ENCODE measurements at regions not wholly inside any gene's neighbourhood (a gene's known extent, or its start where the extent isn't known, plus 50 kb on each side); places are given as distances from the start of the nearest gene placed in this dataset.
"Not testable (repeated sequence)": the region's sequence is repeated elsewhere in the genome, so short reads cannot be mapped to it uniquely, and the experiment has no call there.

GRCh38 chr2:76169276-76170008, 458.7 kb upstream of the GCFC2 start:
- no peak overlapping the region for H3K4me3 ChIP-seq (ENCODE audit: low read length)
- TF ChIP-seq CTCF (conservative IDR thresholded peaks at IDR 0.05; ENCODE audit: low read depth, low read length) = no peak
- no peak for DNase-seq (ENCODE audit: low read depth)

- DNase-seq (ENCODE audit: low read depth) = no peak
- TF ChIP-seq CTCF (conservative IDR thresholded peaks at IDR 0.05; ENCODE audit: low read depth, low read length) = no peak
- no peak overlapping the region for H3K4me3 ChIP-seq (ENCODE audit: low read length)
These were observed 453.1 kb upstream of the GCFC2 start for GRCh38 chr2:76163860-76164259.

GRCh38 chr2:76160670-76161069, 450.0 kb upstream of the GCFC2 start:
- no peak for DNase-seq (ENCODE audit: low read depth)
- H3K4me3 ChIP-seq (ENCODE audit: low read length) = no peak overlapping the region
- no peak for TF ChIP-seq CTCF (conservative IDR thresholded peaks at IDR 0.05; ENCODE audit: low read depth, low read length)

GRCh38 chr2:76159042-76159648, 448.4 kb upstream of the GCFC2 start:
- TF ChIP-seq CTCF (conservative IDR thresholded peaks at IDR 0.05; ENCODE audit: low read depth, low read length) = no peak
- DNase-seq (ENCODE audit: low read depth) = no peak

GRCh38 chr2:76157531-76157930, 446.8 kb upstream of the GCFC2 start:
- no peak overlapping the region for H3K4me3 ChIP-seq (ENCODE audit: low read length)
- no peak for TF ChIP-seq CTCF (conservative IDR thresholded peaks at IDR 0.05; ENCODE audit: low read depth, low read length)
- no peak for DNase-seq (ENCODE audit: low read depth)

More at GRCh38 chr2:76159042-76159648, 448.4 kb upstream of the GCFC2 start:
- no peak overlapping the region for H3K4me3 ChIP-seq (ENCODE audit: low read length)

GRCh38 chr2:76154981-76155380, 444.3 kb upstream of the GCFC2 start:
- DNase-seq (ENCODE audit: low read depth) = no peak
- no peak overlapping the region for H3K4me3 ChIP-seq (ENCODE audit: low read length)
- TF ChIP-seq CTCF (conservative IDR thresholded peaks at IDR 0.05; ENCODE audit: low read depth, low read length) = no peak

GRCh38 chr2:76149846-76150245, 439.1 kb upstream of the GCFC2 start:
- H3K4me3 ChIP-seq (ENCODE audit: low read length) = no peak overlapping the region
- no peak for DNase-seq (ENCODE audit: low read depth)
- no peak for TF ChIP-seq CTCF (conservative IDR thresholded peaks at IDR 0.05; ENCODE audit: low read depth, low read length)

- H3K4me3 ChIP-seq (ENCODE audit: low read length); DNase-seq (ENCODE audit: low read depth): not testable (repeated sequence)
These were observed 428.6 kb upstream of the GCFC2 start for GRCh38 chr2:76139303-76139702.
